HG02642 (cell line): ENCODE measurements at regions not wholly inside any gene's neighbourhood (a gene's known extent, or its start where the extent isn't known, plus 50 kb on each side); places are given as distances from the start of the nearest gene placed in this dataset.

Experiments
- ATAC-seq: cut with Tn5 transposase; IDR thresholded peaks from one replicate; pipeline ENCODE4 v1.9.1; 2021; ENCODE audit warnings: mild to moderate bottlenecking; ENCODE audit not compliant: unreplicated experiment, poor library complexity

- no peak for ATAC-seq
Observed at GRCh38 chr13:52975969-52976368, 52.6 kb upstream of the OLFM4 start.

GRCh38 chr13:52975161-52975560 lies 53.5 kb upstream of the OLFM4 start:
- no peak for ATAC-seq

DNA sequence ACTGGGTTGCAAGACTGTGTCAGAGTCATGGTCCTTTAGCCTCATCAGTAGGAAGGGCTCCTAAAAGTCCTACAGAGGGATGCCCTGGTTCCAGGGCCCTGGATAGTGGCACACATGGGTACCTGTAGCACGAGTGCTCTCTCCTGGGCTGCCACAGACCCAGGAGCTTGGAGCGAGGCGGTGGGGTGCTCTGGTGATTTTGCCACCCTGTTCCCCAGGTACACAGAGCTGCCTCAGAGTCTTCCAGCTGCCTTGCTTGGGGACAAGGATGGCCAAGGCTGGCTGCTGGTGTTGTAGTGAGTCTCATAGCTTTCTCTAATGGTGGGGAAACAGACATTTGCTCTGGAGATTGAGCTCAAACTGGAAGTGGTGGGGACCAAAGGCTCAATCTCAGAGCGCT lies 53.9 kb upstream of the OLFM4 start:
- no peak for ATAC-seq

DNA sequence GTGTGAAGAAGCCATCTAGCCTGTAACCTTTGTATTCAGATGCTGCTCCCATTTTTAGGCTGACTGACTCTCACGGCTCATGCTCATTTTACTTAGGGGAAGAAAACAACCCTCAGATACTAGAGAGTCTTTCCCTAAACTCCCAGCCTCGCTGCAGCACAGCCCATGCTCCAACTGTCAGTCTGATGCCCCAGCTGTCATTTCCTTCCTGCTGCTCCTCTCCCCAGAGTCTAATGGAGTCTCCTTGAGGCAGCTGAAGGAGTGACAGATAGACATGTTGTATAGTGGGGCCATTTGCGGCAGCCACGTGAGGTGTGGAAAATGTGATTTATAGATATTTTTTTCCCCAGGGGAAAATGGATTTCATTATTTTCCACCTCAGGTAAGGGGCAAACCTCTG lies 59.2 kb upstream of the OLFM4 start:
- ATAC-seq = no peak

DNA sequence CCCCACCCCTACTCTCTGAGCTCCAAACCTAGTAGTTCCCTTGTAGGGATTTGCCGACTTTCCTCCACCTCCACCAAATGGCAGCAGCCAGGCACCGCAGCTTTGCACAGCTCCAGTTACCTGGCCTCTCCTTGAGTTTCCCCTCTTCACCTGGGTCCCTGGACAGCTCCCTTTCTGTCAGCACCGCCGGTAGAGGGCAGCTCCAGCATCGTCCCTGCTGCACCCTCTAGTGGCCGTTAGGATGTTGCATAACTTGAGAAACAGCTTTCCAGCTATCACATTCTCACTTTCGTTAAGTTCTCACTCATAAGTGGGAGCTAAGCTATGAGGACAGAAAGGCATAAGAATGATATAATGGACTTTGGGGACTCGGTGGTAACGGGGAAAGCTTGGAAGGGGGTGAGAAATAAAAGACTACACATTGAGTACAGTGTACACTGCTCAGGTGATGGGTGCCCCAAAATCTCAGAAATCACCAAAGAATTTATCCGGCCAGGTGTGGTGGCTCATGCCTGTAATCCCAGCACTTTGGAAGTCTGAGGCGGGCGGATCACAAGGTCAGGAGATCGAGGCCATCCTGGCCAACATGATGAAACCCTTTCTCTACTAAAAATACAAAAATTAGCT lies 60.4 kb upstream of the OLFM4 start:
- ATAC-seq = peak; percentile 100

GRCh38 chr13:52961987-52962386 lies 66.6 kb upstream of the OLFM4 start:
- no peak for ATAC-seq

- no peak for ATAC-seq
Observed at GRCh38 chr13:52961256-52961910, 67.2 kb upstream of the OLFM4 start.

DNA sequence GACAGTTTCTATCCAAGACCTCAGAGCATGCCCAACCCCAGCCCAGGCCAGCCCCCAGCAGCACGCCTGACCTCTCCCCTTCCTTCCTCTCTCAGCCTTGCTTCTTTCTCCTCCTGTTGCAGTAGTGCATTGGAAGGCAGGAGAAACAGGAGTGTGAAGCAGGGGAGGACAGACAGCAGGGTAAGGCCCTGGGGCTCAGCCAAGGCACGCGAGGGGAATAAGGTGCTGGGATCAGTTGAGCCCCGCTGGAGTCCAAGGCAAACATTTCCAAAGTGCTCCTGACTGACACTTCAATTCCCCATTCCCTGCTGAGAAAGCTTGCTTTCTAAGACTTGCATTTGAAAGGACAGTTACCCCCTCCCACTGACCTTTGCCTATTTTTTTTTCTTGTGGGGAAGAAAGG lies 73.1 kb upstream of the OLFM4 start:
- no peak for ATAC-seq

DNA sequence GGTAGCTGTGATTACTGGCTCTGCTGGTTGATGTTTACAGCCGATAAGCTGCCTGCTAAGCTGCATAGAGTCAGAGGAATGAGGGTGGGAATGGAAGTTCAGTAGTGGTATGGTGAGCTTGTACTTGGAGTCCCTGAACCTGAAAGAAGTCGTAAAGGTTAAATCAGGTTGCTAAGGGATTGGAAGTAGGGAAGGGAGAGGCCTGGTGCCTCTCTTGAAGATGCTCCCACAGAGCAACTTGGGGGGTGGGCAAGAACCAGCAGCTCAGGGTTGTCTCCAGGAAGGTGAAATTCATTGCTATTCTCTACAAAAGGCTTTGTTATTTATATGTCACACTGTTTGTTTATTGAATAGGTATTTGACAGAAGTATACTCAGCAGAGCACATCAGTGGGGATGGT lies 73.8 kb upstream of the OLFM4 start:
- no peak for ATAC-seq

DNA sequence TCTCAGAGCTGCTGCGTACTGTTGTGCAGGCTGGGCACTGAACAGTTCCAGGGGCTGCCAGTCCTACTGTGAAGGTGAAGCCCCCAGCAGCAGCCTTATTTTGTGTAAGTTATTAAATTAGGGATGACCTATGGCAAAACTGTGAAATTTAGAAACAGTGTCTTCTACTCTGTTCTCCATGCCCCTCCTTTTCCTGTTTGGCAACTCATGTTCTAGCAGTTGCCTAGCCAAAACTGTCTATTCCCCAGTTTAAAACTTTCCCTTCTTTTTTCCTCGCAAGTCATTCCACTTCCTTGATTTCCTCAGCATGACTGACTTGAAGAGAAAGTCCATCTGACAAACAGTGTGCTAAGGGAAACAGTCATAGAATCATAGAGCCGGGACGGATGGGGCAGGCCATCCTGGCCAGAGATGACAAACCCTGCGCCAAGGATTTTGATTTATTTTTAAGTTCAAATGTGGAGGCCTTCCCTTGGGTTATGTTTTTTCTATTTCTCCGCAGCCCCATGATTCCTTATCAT lies 78.1 kb upstream of the OLFM4 start:
- no peak for ATAC-seq

DNA sequence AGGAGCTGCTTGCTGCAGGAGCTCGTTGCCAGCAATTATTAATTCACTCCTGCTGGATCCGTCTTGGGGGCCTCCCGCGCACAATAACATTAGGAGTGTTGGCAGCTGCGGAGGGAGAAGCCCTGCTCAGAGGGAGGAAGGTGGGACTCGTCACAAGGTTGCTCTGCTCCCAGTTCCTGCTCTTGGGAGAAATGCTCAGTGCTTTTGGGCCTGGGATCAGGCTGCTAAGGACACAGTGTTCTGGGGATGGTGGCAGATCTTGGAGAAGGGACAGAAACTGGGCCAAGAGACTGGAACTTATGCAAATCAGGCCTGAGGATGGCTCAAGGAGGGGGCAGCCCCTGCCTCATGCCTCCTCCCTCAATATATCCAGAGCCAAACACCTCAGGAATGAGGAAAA lies 78.9 kb upstream of the OLFM4 start:
- ATAC-seq = no peak

GRCh38 chr13:52949044-52949443 lies 79.6 kb upstream of the OLFM4 start:
- ATAC-seq = no peak

GRCh38 chr13:52947921-52948373 lies 80.7 kb upstream of the OLFM4 start:
- no peak for ATAC-seq

DNA sequence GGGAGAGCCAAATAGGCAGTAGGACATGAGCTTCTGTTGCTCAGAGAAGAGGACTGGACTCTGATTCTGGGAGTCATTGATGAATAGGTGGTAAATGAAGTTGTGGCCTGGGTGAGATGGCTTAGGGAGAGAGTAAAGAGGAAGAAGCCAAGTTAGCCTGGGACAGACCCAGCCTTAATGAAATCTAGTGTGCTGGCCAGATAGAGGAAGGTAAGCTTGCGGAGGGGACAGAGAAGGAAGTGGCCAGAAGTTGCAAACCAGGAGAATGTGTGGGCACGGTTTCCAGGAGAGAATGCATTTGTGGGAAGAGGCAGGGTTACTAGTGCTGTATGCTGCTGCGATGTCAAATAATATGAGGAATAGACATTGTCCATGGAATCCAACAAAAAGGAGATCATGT lies 83.3 kb upstream of the OLFM4 start:
- no peak for ATAC-seq

- no peak for ATAC-seq
Observed at GRCh38 chr13:52944697-52945096, 83.9 kb upstream of the OLFM4 start.

GRCh38 chr13:52938065-52938464 lies 89.6 kb upstream of the PCDH8 start:
- ATAC-seq = no peak

GRCh38 chr13:52936806-52937205 lies 88.4 kb upstream of the PCDH8 start:
- no peak for ATAC-seq

DNA sequence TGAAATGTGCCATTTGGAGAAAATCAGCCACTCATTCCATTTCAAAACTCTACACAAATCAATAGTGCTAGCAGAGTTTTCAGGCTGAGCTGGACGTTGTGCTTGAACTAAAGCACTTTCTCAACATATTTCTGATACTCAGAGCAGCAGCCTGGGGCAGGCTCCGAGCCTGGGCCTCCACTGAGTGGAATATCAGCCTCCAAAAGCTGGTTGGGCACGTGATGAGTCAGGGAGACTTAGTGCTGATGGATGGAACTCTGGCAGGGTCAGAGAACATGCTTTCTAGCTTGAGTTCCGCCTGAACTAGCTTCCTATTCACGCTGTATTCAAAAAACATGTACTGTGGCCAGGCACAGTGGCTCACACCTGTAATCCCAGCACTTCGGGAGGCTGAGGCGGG lies 85.8 kb upstream of the PCDH8 start:
- no peak for ATAC-seq

GRCh38 chr13:52933547-52934210 lies 85.2 kb upstream of the PCDH8 start:
- ATAC-seq = no peak

- no peak for ATAC-seq
Observed at GRCh38 chr13:52933099-52933498, 84.7 kb upstream of the PCDH8 start.

GRCh38 chr13:52932649-52933048 lies 84.2 kb upstream of the PCDH8 start:
- ATAC-seq = no peak
